Hepatocyte (in vitro differentiated cells): ENCODE measurements at regions not wholly inside any gene's neighbourhood (a gene's known extent, or its start where the extent isn't known, plus 50 kb on each side); places are given as distances from the start of the nearest gene placed in this dataset.

Experiments
- EZH2 ChIP-seq: fragments of 200-600 bp; sonication (generic); IDR thresholded peaks from 2 replicates; pipeline ENCODE4 v1.6.1; 2016; ENCODE audit warnings: antibody characterized with exemption, mild to moderate bottlenecking, borderline replicate concordance
- EZH2phosphoT487 ChIP-seq: fragments of 200-600 bp; sonication (generic); IDR thresholded peaks from one replicate; pipeline ENCODE4 v1.6.1; 2018; ENCODE audit warnings: antibody characterized with exemption, mild to moderate bottlenecking, low read depth, moderate library complexity; ENCODE audit not compliant: unreplicated experiment, severe bottlenecking
- TF ChIP-seq, protein P1 (sequence below): fragments of 200-600 bp; sonication (generic); IDR thresholded peaks from 2 replicates; pipeline ENCODE4 v1.5.1; 2016; ENCODE audit warnings: antibody characterized with exemption, mild to moderate bottlenecking; ENCODE audit not compliant: poor library complexity

DNA sequence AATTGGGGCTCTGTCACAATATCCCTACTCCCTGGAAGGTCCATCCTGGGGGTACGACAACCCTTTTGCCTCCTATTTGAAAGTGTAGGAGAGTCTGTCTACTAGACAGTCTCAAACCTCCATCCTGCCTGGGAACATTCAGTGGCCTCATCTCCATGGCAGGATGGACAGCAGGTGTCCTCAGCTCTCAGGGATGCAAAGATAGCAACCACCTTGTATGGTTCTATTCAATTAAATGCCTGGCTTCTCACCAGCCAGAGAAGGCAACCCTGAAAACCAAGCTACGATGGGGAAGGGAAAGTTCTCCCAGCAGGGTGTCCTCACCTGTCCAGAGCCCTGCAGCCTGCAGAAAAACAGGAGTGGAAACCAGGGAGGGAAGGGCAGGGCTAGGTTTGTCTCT lies 164.9 kb downstream of the MIAT start:
- TF ChIP-seq, protein P1, sequence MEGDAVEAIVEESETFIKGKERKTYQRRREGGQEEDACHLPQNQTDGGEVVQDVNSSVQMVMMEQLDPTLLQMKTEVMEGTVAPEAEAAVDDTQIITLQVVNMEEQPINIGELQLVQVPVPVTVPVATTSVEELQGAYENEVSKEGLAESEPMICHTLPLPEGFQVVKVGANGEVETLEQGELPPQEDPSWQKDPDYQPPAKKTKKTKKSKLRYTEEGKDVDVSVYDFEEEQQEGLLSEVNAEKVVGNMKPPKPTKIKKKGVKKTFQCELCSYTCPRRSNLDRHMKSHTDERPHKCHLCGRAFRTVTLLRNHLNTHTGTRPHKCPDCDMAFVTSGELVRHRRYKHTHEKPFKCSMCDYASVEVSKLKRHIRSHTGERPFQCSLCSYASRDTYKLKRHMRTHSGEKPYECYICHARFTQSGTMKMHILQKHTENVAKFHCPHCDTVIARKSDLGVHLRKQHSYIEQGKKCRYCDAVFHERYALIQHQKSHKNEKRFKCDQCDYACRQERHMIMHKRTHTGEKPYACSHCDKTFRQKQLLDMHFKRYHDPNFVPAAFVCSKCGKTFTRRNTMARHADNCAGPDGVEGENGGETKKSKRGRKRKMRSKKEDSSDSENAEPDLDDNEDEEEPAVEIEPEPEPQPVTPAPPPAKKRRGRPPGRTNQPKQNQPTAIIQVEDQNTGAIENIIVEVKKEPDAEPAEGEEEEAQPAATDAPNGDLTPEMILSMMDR, result peak; percentile 10
- no peak for TF ChIP-seq EZH2
- TF ChIP-seq EZH2phosphoT487, result no peak
